ENCODE measurements at regions not wholly inside any gene's neighbourhood (a gene's known extent, or its start where the extent isn't known, plus 50 kb on each side); places are given as distances from the start of the nearest gene placed in this dataset.

DNA sequence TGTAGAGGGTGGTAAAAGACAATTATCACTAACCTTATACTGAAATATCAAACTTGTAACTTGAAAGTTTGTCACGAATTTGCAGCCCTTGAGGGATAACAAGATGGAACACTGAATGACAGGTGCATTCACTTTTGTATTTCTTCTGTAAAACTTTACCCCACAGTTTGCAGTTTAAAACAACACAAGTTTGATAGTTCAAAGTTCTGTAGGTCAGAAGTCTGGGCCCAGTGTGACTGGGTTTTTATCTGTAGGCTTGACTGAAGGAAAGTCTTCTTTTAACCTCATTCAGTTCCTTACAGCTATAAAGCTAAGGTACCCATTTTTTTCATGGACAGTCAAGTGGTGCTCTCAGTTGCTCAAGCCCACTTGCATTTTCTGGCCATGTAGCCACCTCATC is 257.1 kb upstream of the NRXN1 start:
- TF ChIP-seq POLR2A (IDR thresholded peaks at IDR 0.05): no peak
- TF ChIP-seq, protein P1, sequence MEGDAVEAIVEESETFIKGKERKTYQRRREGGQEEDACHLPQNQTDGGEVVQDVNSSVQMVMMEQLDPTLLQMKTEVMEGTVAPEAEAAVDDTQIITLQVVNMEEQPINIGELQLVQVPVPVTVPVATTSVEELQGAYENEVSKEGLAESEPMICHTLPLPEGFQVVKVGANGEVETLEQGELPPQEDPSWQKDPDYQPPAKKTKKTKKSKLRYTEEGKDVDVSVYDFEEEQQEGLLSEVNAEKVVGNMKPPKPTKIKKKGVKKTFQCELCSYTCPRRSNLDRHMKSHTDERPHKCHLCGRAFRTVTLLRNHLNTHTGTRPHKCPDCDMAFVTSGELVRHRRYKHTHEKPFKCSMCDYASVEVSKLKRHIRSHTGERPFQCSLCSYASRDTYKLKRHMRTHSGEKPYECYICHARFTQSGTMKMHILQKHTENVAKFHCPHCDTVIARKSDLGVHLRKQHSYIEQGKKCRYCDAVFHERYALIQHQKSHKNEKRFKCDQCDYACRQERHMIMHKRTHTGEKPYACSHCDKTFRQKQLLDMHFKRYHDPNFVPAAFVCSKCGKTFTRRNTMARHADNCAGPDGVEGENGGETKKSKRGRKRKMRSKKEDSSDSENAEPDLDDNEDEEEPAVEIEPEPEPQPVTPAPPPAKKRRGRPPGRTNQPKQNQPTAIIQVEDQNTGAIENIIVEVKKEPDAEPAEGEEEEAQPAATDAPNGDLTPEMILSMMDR (IDR thresholded peaks at IDR 0.05 in 4 of 5, conservative IDR thresholded peaks at IDR 0.05 in 1 of 5): no peak

Measured in gastrocnemius medialis (tissue), 4 donors.